Astrocyte (in vitro differentiated cells and primary cell): ENCODE measurements at regions not wholly inside any gene's neighbourhood (a gene's known extent, or its start where the extent isn't known, plus 50 kb on each side); places are given as distances from the start of the nearest gene placed in this dataset.

Source experiments
- DNase-seq: peaks from one replicate; pipeline ENCODE4 v3.0.0-alpha.2; 2010; ENCODE audit warnings: low read depth
- FAIRE-seq: peaks from 2 replicates; lab custom pipeline; 2011; peaks lifted over from hg19 to GRCh38; lab: Jason Lieb, UNC
- H2AFZ ChIP-seq: 2 replicates; pipeline ENCODE4 v1.6.0; 2012; ENCODE audit warnings: low read depth, low read length, inconsistent platforms
- H3K27ac ChIP-seq: 2 replicates; pipeline ENCODE4 v1.5.1; 2011; ENCODE audit warnings: low read depth, low read length, inconsistent platforms
- H3K27me3 ChIP-seq: 2 replicates; pipeline ENCODE4 v1.6.0; 2011; ENCODE audit warnings: low read length, inconsistent platforms; ENCODE audit not compliant: insufficient read depth
- H3K36me3 ChIP-seq: 2 replicates; pipeline ENCODE4 v1.5.1; 2011; ENCODE audit warnings: low read length, inconsistent platforms; ENCODE audit not compliant: insufficient read depth
- H3K4me1 ChIP-seq: 2 replicates; pipeline ENCODE4 v1.5.1; 2011; ENCODE audit warnings: low read length, inconsistent platforms; ENCODE audit not compliant: insufficient read depth
- H3K4me2 ChIP-seq: 2 replicates; pipeline ENCODE4 v1.6.0; 2012; ENCODE audit warnings: low read length, inconsistent platforms
- H3K4me3 ChIP-seq: 2 replicates; pipeline ENCODE4 v1.5.1; 2011; ENCODE audit warnings: low read depth, mild to moderate bottlenecking, low read length, inconsistent platforms; ENCODE audit not compliant: insufficient read depth
- H3K79me2 ChIP-seq: 2 replicates; pipeline ENCODE4 v1.6.0; 2012; ENCODE audit warnings: mild to moderate bottlenecking, low read length, inconsistent platforms; ENCODE audit not compliant: insufficient read depth
- H3K9ac ChIP-seq: 2 replicates; pipeline ENCODE4 v1.6.0; 2012; ENCODE audit warnings: mild to moderate bottlenecking, low read length, inconsistent platforms
- H3K9me3 ChIP-seq: 2 replicates; pipeline ENCODE4 v1.5.1; 2012; ENCODE audit warnings: low read depth, mild to moderate bottlenecking, low read length, inconsistent platforms; ENCODE audit not compliant: insufficient read depth
- H4K20me1 ChIP-seq: 2 replicates; pipeline ENCODE4 v1.6.0; 2012; ENCODE audit warnings: low read length, inconsistent platforms; ENCODE audit not compliant: insufficient read depth
- H3K27ac Mint-ChIP-seq: one replicate; pipeline ENCODE4 v1.8.0; 2021; ENCODE audit warnings: mild to moderate bottlenecking, mixed read lengths; ENCODE audit not compliant: unreplicated experiment
- H3K27me3 Mint-ChIP-seq: one replicate; pipeline ENCODE4 v1.8.0; 2021; ENCODE audit warnings: low read depth, mixed read lengths; ENCODE audit not compliant: unreplicated experiment
- H3K36me3 Mint-ChIP-seq: one replicate; pipeline ENCODE4 v1.8.0; 2021; ENCODE audit warnings: low read depth, mixed read lengths; ENCODE audit not compliant: unreplicated experiment
- H3K4me1 Mint-ChIP-seq: one replicate; pipeline ENCODE4 v1.8.0; 2021; ENCODE audit warnings: low read depth, mixed read lengths; ENCODE audit not compliant: unreplicated experiment
- H3K4me3 Mint-ChIP-seq: one replicate; pipeline ENCODE4 v1.8.0; 2021; ENCODE audit warnings: mild to moderate bottlenecking, moderate library complexity, mixed read lengths; ENCODE audit not compliant: unreplicated experiment
- H3K9me3 Mint-ChIP-seq: one replicate; pipeline ENCODE4 v1.8.0; 2021; ENCODE audit warnings: mild to moderate bottlenecking, mixed read lengths; ENCODE audit not compliant: unreplicated experiment
- EZH2 ChIP-seq: IDR thresholded peaks from 2 replicates; pipeline ENCODE4 v1.6.1; 2012; ENCODE audit warnings: mild to moderate bottlenecking, low read length, inconsistent platforms; ENCODE audit not compliant: insufficient read depth
- TF ChIP-seq, protein P1 (sequence below): IDR thresholded peaks from 2 replicates; pipeline ENCODE4 v1.5.1; 2011; ENCODE audit warnings: low read depth, mild to moderate bottlenecking, inconsistent platforms, low read length, moderate library complexity; ENCODE audit not compliant: insufficient read depth

DNA sequence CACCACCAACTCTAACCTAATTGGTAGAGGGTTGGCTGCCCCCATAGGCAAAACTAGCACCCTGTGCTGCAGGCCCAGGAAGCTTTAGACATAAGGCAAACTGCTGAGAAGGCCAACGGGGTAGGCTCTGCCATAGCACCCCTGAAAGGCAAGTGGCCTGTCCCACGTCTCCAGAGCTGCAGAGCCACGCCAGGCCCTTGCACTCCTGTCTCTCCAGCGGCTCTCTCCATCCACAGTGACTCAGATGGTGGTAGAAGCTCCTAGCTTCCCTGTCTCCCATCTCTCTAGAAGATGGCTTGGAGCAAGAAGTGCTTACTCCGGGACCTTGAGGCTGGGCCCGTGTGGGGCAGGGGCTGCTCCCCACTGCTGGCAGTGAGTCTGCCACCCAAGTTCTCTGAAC, 310.6 kb upstream of the ZMIZ1 start:
- peak overlapping the region; percentile 90 for H3K27ac ChIP-seq
- Mint-ChIP-seq H3K9me3 (peaks cover 2% of the 10 kb centered on the region), H3K36me3 (peaks cover 1% of the 10 kb centered on the region), H3K4me3 (no peak overlapping the region), H3K27me3 (peaks cover 23% of the 10 kb centered on the region), H3K27ac (no peak overlapping the region), H3K4me1 (peaks cover 41% of the 10 kb centered on the region)
- peak overlapping the region; percentile 75 for H3K4me2 ChIP-seq
- H3K4me3 ChIP-seq, result no peak overlapping the region
- H3K9ac ChIP-seq, result no peak overlapping the region
- TF ChIP-seq, protein P1, sequence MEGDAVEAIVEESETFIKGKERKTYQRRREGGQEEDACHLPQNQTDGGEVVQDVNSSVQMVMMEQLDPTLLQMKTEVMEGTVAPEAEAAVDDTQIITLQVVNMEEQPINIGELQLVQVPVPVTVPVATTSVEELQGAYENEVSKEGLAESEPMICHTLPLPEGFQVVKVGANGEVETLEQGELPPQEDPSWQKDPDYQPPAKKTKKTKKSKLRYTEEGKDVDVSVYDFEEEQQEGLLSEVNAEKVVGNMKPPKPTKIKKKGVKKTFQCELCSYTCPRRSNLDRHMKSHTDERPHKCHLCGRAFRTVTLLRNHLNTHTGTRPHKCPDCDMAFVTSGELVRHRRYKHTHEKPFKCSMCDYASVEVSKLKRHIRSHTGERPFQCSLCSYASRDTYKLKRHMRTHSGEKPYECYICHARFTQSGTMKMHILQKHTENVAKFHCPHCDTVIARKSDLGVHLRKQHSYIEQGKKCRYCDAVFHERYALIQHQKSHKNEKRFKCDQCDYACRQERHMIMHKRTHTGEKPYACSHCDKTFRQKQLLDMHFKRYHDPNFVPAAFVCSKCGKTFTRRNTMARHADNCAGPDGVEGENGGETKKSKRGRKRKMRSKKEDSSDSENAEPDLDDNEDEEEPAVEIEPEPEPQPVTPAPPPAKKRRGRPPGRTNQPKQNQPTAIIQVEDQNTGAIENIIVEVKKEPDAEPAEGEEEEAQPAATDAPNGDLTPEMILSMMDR, result no peak
- no peak for TF ChIP-seq EZH2
- no peaks in the 10 kb centered on the region for H3K9me3 ChIP-seq
- H3K79me2 ChIP-seq, result no peaks in the 10 kb centered on the region
- no peak for FAIRE-seq
- no peaks in the 10 kb centered on the region for H3K36me3 ChIP-seq
- H2AFZ ChIP-seq, result no peak overlapping the region
- no peaks in the 10 kb centered on the region for H4K20me1 ChIP-seq
- DNase-seq, result no peak
- no peaks in the 10 kb centered on the region for H3K27me3 ChIP-seq
- H3K4me1 ChIP-seq, result peaks cover 40% of the 10 kb centered on the region

DNA sequence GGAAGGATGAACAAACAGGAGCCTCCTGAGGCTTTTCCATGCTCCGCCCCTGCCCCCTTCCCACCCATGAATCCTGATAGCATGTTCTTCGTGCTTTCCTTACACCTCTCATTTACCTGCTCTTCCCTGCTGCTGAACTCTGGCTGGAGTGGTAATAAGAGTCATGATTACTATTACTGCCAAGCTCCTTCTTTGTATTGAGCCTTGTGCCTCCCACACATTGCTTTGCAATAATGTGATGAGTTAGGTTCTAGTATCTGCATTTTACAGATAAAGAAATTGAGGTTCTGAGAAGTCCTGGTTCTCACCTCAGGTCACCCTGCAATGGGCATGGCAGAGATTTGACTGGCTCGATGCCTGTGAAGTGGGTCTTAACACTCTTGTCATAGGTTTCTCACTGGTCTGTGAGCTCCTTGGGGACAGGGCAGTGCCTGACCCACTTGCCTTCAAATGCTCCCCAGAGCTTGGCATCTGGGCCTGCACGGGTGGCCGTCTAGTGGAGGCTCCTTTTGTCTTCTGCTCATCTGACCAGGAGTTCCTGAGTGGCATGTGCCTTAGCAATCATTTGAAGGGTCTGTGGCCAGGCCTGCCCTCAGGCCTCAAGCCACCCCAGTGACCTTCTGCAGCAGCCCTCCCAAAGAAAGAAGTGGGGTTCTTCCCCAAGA, 309.2 kb upstream of the ZMIZ1 start:
- peaks cover 33% of the 10 kb centered on the region for H3K4me1 ChIP-seq
- no peak overlapping the region for H3K4me2 ChIP-seq
- H3K4me3 ChIP-seq, result no peak overlapping the region
- DNase-seq, result no peak
- H3K36me3 ChIP-seq, result no peaks in the 10 kb centered on the region
- no peak overlapping the region for H3K9ac ChIP-seq
- H4K20me1 ChIP-seq, result no peaks in the 10 kb centered on the region
- no peak for FAIRE-seq
- Mint-ChIP-seq H3K27ac (no peak overlapping the region), H3K9me3 (peaks cover 2% of the 10 kb centered on the region), H3K4me3 (no peak overlapping the region), H3K36me3 (no peaks in the 10 kb centered on the region), H3K4me1 (peaks cover 34% of the 10 kb centered on the region), H3K27me3 (peaks cover 26% of the 10 kb centered on the region)
- no peaks in the 10 kb centered on the region for H3K79me2 ChIP-seq
- H2AFZ ChIP-seq, result no peak overlapping the region
- no peak overlapping the region for H3K27ac ChIP-seq
- TF ChIP-seq, protein P1, result no peak
- no peak for TF ChIP-seq EZH2
- no peaks in the 10 kb centered on the region for H3K9me3 ChIP-seq
- H3K27me3 ChIP-seq, result no peaks in the 10 kb centered on the region
